Astrocyte of the spinal cord (primary cell): ENCODE measurements at regions not wholly inside any gene's neighbourhood (a gene's known extent, or its start where the extent isn't known, plus 50 kb on each side); places are given as distances from the start of the nearest gene placed in this dataset.
"Not testable (repeated sequence)": the region's sequence is repeated elsewhere in the genome, so short reads cannot be mapped to it uniquely, and the experiment has no call there.

ENCODE experiments used
- DNase-seq: peaks from one replicate; pipeline ENCODE4 v3.0.0; 2011; ENCODE audit warnings: low read depth, low spot score
- H3K4me3 ChIP-seq: 2 replicates; pipeline ENCODE4 v1.5.1; 2011; ENCODE audit warnings: low read depth, mild to moderate bottlenecking, low read length, moderate library complexity
- CTCF ChIP-seq: IDR thresholded peaks from 2 replicates; pipeline ENCODE4 v1.5.1; 2012; ENCODE audit warnings: low read depth, mild to moderate bottlenecking, low read length, inconsistent platforms
- in situ Hi-C: cut with HindIII; loops from 2 replicates; pipeline ENCODE4 v1.10.0; 2017; ENCODE audit warnings: low sequenced_read_pairs

GRCh38 chr4:159925770-159926169 lies 822.9 kb downstream of the RAPGEF2 start:
- in situ Hi-C loops, result no loop called here
- H3K4me3 ChIP-seq, result no peak overlapping the region
- TF ChIP-seq CTCF, result no peak
- no peak for DNase-seq

GRCh38 chr4:159926871-159927270 lies 824.0 kb downstream of the RAPGEF2 start:
- no peak overlapping the region for H3K4me3 ChIP-seq
- no peak for TF ChIP-seq CTCF
- in situ Hi-C loops, result no loop called here
- peak; percentile 45 for DNase-seq

- DNase-seq, result no peak
- H3K4me3 ChIP-seq, result no peak overlapping the region
- in situ Hi-C loops, result no loop called here
- no peak for TF ChIP-seq CTCF
These were observed 824.9 kb downstream of the RAPGEF2 start for GRCh38 chr4:159927781-159928180.

- DNase-seq, in situ Hi-C loops, H3K4me3 ChIP-seq: not testable (repeated sequence)
These were observed 831.7 kb downstream of the RAPGEF2 start for GRCh38 chr4:159934602-159935001.

GRCh38 chr4:159937595-159937994 lies 834.7 kb downstream of the RAPGEF2 start:
- in situ Hi-C loops, result no loop called here
- TF ChIP-seq CTCF, result no peak
- H3K4me3 ChIP-seq, result no peak overlapping the region
- no peak for DNase-seq

GRCh38 chr4:159939681-159940080 lies 836.8 kb downstream of the RAPGEF2 start:
- in situ Hi-C loops, H3K4me3 ChIP-seq, DNase-seq: not testable (repeated sequence)

- no peak for DNase-seq
- H3K4me3 ChIP-seq, result no peak overlapping the region
- TF ChIP-seq CTCF, result no peak
- in situ Hi-C loops, result no loop called here
These were observed 838.2 kb downstream of the RAPGEF2 start for GRCh38 chr4:159941076-159941475.

GRCh38 chr4:159944477-159944876 lies 841.6 kb downstream of the RAPGEF2 start:
- H3K4me3 ChIP-seq, result no peak overlapping the region
- DNase-seq, result no peak
- in situ Hi-C loops, result no loop called here
- TF ChIP-seq CTCF, result no peak
